T-cell (primary cell): ENCODE measurements at regions not wholly inside any gene's neighbourhood (a gene's known extent, or its start where the extent isn't known, plus 50 kb on each side); places are given as distances from the start of the nearest gene placed in this dataset.

Source experiments
- ATAC-seq, 4 experiments: fragments of 200-7000 bp in 3 of 4; fragments of 150-1000 bp in 1 of 4; cut with Tn5 transposase; replicated peaks in 1 of 4; 1 replicate in 3 of 4; 2 replicates in 1 of 4; pipeline ENCODE4 v1.10.0; 2021; ENCODE audit warnings: moderate library complexity in 3 of 4, mild to moderate bottlenecking in 2 of 4, moderate number of reproducible peaks in 1 of 4
- CTCF ChIA-PET, 2 donors: fragments of 300-600 bp; sonication (Branson Sonifier 250); formaldehyde crosslinking; loops; one replicate each; lab custom pipeline; 2022; ENCODE audit warnings: antibody characterized with exemption in 2 of 2; lab: Charles Lee
- POLR2A ChIA-PET, 2 donors: fragments of 300-600 bp; sonication (Branson Sonifier 250); formaldehyde crosslinking; loops; one replicate each; lab custom pipeline; 2022; ENCODE audit warnings: antibody characterized with exemption in 2 of 2; lab: Charles Lee
- DNase-seq, 35 experiments: peaks; one replicate each; pipeline versions ENCODE4 v3.0.0 to v3.0.0-alpha.2; 2013 to 2023
- H3K27ac ChIP-seq: one replicate; pipeline ENCODE4 v1.5.1; 2013; ENCODE audit warnings: low read length
- H3K27me3 ChIP-seq, 2 experiments: replicated peaks in 1 of 2; 1 replicate in 1 of 2; 2 replicates in 1 of 2; pipeline versions ENCODE4 v1.6.1 to v1.7.0; 2013; ENCODE audit warnings: low read length in 1 of 2, mixed read lengths in 1 of 2; ENCODE audit not compliant: control insufficient read depth in 2 of 2, insufficient read depth in 2 of 2; ENCODE audit errors: extremely low read depth in 1 of 2
- H3K36me3 ChIP-seq, 2 donors: 1 replicate in 1 of 2; 2 replicates in 1 of 2; pipeline versions ENCODE4 v1.6.1 to v1.7.0; 2013; ENCODE audit warnings: low read length in 1 of 2; ENCODE audit not compliant: control insufficient read depth in 2 of 2, insufficient read depth in 1 of 2; ENCODE audit errors: extremely low read depth in 1 of 2
- H3K4me1 ChIP-seq, 2 experiments: 1 replicate in 1 of 2; 2 replicates in 1 of 2; pipeline versions ENCODE4 v1.6.1 to v1.7.0; 2013; ENCODE audit warnings: low read length in 2 of 2, mixed read lengths in 1 of 2; ENCODE audit not compliant: insufficient read depth in 2 of 2, control insufficient read depth in 1 of 2; ENCODE audit errors: extremely low read depth in 1 of 2
- H3K4me3 ChIP-seq, 2 donors: 1 replicate in 1 of 2; 2 replicates in 1 of 2; pipeline versions ENCODE4 v1.5.1 to v1.7.0; 2013; ENCODE audit warnings: mild to moderate bottlenecking in 2 of 2, low read length in 1 of 2, moderate library complexity in 1 of 2; ENCODE audit not compliant: control insufficient read depth in 1 of 2; ENCODE audit errors: extremely low read depth in 1 of 2
- H3K9me3 ChIP-seq: 2 replicates; pipeline ENCODE4 v1.7.0; 2013
- H3K27ac Mint-ChIP-seq, 2 donors: one replicate each; pipeline ENCODE4 v1.8.0; 2020 to 2021; ENCODE audit warnings: mild to moderate bottlenecking in 2 of 2, mixed read lengths in 2 of 2
- H3K27me3 Mint-ChIP-seq, 2 donors: one replicate each; pipeline ENCODE4 v1.8.0; 2021 to 2022; ENCODE audit warnings: mixed read lengths in 2 of 2
- H3K36me3 Mint-ChIP-seq: one replicate; pipeline ENCODE4 v1.8.0; 2021; ENCODE audit warnings: mixed read lengths
- H3K4me1 Mint-ChIP-seq, 3 donors: one replicate each; pipeline ENCODE4 v1.8.0; 2020 to 2022; ENCODE audit warnings: mixed read lengths in 3 of 3, mild to moderate bottlenecking in 1 of 3
- H3K4me3 Mint-ChIP-seq, 3 donors: one replicate each; pipeline ENCODE4 v1.8.0; 2020 to 2022; ENCODE audit warnings: mild to moderate bottlenecking in 3 of 3, mixed read lengths in 3 of 3, moderate library complexity in 3 of 3
- H3K9me3 Mint-ChIP-seq, 3 donors: one replicate each; pipeline ENCODE4 v1.8.0; 2020 to 2022; ENCODE audit warnings: mixed read lengths in 3 of 3
- WGBS: methylation state at CpG from one replicate; pipeline ENCODE4 v1.1.5; 2013; ENCODE audit warnings: missing lambda C conversion rate; ENCODE audit not compliant: insufficient coverage; 5-methylcytosine and 5-hydroxymethylcytosine counted together

DNA sequence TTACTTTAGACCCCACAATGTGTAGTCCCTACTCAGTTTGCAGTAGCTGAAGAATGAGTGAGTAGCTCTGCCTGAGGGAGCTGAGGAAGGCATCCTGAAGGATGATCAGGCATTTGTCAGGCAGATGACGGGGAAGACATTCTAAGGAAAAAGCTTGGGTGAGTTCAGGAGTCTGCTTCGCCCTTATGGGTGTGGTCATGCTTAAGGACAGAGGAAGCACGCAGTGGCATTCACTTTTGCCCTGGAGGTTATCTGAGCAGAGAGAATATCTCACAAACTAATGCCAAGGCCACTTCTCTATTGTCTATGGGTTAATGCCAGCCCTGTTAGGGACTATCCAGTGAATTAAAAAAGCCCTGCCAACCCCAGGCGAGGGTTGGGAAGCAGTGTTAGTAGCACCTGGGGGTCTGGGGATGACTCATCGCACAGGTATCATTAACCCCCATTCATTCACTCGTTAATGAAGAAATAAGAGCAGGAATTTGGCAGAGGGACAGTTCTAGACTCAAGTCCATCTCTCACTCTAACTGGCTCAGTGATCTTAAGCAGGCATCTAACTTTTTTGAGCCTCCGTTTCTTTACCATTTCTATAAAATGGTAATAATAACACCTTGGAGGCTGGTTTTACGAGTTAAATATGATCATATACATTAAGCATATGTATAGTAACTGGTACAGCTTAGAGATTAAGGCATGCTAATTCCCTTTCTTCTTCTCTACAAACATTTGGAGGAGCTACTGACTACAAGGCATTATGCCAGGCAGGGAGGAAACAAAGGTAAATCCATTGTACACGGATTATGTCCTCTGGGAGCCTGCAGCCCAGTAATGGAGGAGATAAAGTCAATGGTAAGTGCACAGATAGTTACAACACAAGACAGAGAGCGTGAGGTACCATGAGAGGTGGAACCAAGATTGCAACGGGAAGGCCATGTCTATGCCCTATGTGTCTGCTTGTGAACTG lies 93.2 kb upstream of the AKIRIN2 start:
- ATAC-seq (no peak), DNase-seq (no peak)
- Mint-ChIP-seq H3K27ac (no peak overlapping the region), H3K4me1 (peaks cover 0 to 11% (median 8%) of the 10 kb centered on the region in 3 donors), H3K4me3 (no peak overlapping the region), H3K27me3 (peaks cover 0 to 5% of the 10 kb centered on the region in 2 donors), H3K36me3 (no peaks in the 10 kb centered on the region), H3K9me3 (no peaks in the 10 kb centered on the region)
- ChIA-PET CTCF (interaction anchor here in 1 of 2 donors (0.6 kb wide), 1 partner anchor 9 kb away, joined by 5 read pairs; no protein-coding TSS in a partner anchor), POLR2A (no interaction called here)
- Histone ChIP-seq H3K27ac (no peak overlapping the region), H3K4me1 (no peaks in the 10 kb centered on the region), H3K4me3 (no peak overlapping the region), H3K36me3 (no peaks in the 10 kb centered on the region), H3K27me3 (peaks cover 0 to 6% of the 10 kb centered on the region in 2 experiments), H3K9me3 (no peaks in the 10 kb centered on the region)
- 100% methylated on average over 4 of the region's 11 CpGs for WGBS

DNA sequence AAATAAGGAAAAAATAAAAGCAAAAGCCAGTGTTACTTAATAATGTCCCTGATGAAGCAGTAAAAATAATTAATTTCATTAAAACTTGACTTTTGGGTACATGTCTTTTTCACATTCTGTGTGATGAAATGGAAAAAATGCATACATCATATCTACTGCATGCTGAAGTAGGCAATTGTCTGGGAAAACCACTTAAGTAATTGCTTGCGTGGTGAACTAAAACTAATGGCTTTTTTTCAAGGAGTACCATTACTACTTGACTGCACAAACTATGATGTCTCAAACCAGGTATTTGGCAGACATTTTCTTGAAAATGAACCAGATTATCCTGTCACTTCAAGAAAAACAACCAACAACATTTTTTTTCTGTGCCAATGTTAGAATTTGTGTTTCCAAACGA lies 91.3 kb upstream of the AKIRIN2 start:
- CTCF ChIA-PET: no interaction called here
- Mint-ChIP-seq H3K27ac (no peak overlapping the region), H3K36me3 (no peaks in the 10 kb centered on the region), H3K4me1 (no peaks in the 10 kb centered on the region), H3K4me3 (no peak overlapping the region), H3K9me3 (no peaks in the 10 kb centered on the region), H3K27me3 (peaks cover 0 to 11% of the 10 kb centered on the region in 2 donors)
- 100% methylated on average over 1 of the region's 2 CpGs for WGBS
- no peak overlapping the region for H3K27ac ChIP-seq
- no peaks in the 10 kb centered on the region for H3K36me3 ChIP-seq
- H3K9me3 ChIP-seq: no peaks in the 10 kb centered on the region
- H3K4me3 ChIP-seq: no peak overlapping the region
- no peak for DNase-seq
- H3K4me1 ChIP-seq: no peaks in the 10 kb centered on the region
- H3K27me3 ChIP-seq: peaks cover 0 to 6% of the 10 kb centered on the region in 2 experiments
- POLR2A ChIA-PET: no interaction called here
- ATAC-seq: no peak

DNA sequence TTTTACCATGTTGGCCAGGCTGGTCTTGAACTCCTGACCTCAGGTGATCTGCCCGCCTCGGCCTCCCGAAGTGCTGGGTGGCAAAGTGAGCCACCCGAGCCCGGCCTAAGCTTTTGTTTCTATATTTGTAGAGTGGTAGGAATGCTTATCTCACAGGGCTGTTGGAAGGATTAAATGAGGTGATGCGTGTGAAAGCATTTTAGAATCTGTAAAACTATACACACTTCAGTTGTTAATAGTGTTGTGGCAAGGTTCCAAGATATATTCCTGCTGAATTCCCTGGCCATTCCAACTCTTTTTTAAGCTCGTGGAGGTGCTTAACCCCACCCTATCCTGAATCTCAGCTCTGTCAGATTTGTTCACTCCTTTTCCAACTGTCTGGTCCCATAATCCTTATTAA lies 89.9 kb upstream of the AKIRIN2 start:
- Histone ChIP-seq H3K4me1 (no peaks in the 10 kb centered on the region), H3K4me3 (no peak overlapping the region), H3K36me3 (no peaks in the 10 kb centered on the region), H3K27me3 (peaks cover 0 to 6% of the 10 kb centered on the region in 2 experiments), H3K27ac (no peak overlapping the region), H3K9me3 (no peaks in the 10 kb centered on the region)
- WGBS: 91% methylated on average over 4 of the region's 7 CpGs
- Mint-ChIP-seq H3K4me1 (no peaks in the 10 kb centered on the region), H3K27me3 (peaks cover 0 to 11% of the 10 kb centered on the region in 2 donors), H3K36me3 (no peaks in the 10 kb centered on the region), H3K4me3 (no peak overlapping the region), H3K9me3 (no peaks in the 10 kb centered on the region), H3K27ac (no peak overlapping the region)
- ATAC-seq (no peak), DNase-seq (no peak)
- ChIA-PET POLR2A (interaction anchor here in 1 of 2 donors (0.6 to 0.7 kb wide), 3 partner anchors 92 to 815 kb away, joined by 3 to 4 read pairs (median 4); no protein-coding TSS in a partner anchor), CTCF (no interaction called here)

DNA sequence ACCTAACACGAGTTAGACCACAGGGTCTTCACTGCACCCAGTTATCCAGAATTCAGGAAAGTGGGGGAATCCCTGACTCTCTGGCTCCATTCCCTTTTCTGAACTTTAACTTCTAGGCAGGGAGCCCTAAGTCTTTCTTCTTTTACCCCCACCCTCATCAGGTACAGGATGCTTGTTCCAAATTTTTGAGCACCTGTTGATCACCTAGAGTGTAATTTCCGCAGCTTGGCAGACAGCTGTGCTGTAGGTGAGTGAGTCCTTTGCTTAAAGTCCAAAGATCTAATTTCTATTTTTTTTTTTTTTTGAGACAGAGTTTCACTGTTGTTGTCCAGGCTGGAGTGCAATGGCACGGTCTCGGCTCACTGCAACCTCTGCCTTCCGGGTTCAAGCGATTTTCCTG lies 89.5 kb upstream of the AKIRIN2 start:
- Mint-ChIP-seq H3K4me3 (no peak overlapping the region), H3K9me3 (no peaks in the 10 kb centered on the region), H3K36me3 (no peaks in the 10 kb centered on the region), H3K4me1 (no peaks in the 10 kb centered on the region), H3K27ac (no peak overlapping the region), H3K27me3 (peaks cover 0 to 11% of the 10 kb centered on the region in 2 donors)
- ChIA-PET CTCF (no interaction called here), POLR2A (interaction anchor here in 1 of 2 donors (0.6 to 0.7 kb wide), 2 partner anchors 92 to 815 kb away, joined by 3 to 4 read pairs; no protein-coding TSS in a partner anchor)
- no CpG with 5 or more reads among the region's 6 CpGs for WGBS
- Histone ChIP-seq H3K36me3 (no peaks in the 10 kb centered on the region), H3K9me3 (no peaks in the 10 kb centered on the region), H3K4me3 (no peak overlapping the region), H3K4me1 (no peaks in the 10 kb centered on the region), H3K27ac (no peak overlapping the region), H3K27me3 (peaks cover 0 to 4% of the 10 kb centered on the region in 2 experiments)
- DNase-seq: no peak
- no peak for ATAC-seq

DNA sequence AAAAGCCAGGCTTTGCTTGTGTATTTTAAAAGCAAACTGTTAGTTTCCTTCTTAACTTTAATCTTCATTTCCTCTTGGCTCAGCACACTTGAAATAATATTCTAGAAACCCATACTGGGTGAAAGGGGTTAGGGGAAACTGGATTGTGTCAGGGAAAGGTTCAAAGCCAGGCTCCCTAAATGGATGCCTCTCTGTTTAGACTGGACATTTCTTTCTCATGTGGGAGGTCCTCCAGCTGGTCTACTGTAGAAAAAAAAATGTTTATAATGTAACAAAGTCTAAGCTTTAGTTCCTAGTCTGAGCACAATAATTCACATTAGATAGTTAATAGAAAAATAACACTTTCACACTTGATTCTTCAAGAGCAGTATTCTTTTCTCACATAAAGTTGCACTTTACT lies 89.0 kb upstream of the AKIRIN2 start:
- ChIA-PET CTCF (no interaction called here), POLR2A (interaction anchor here in 1 of 2 donors (0.6 kb wide), 1 partner anchor 91 kb away, joined by 4 read pairs; no protein-coding TSS in a partner anchor)
- Histone ChIP-seq H3K4me1 (no peaks in the 10 kb centered on the region), H3K4me3 (no peak overlapping the region), H3K27ac (no peak overlapping the region), H3K9me3 (no peaks in the 10 kb centered on the region), H3K36me3 (no peaks in the 10 kb centered on the region), H3K27me3 (peaks cover 0 to 3% of the 10 kb centered on the region in 2 experiments)
- no peak overlapping the region for H3K4me3 Mint-ChIP-seq
- ATAC-seq (no peak), DNase-seq (no peak)
- no peak overlapping the region for H3K27ac Mint-ChIP-seq
- H3K36me3 Mint-ChIP-seq: no peaks in the 10 kb centered on the region
- no peaks in the 10 kb centered on the region for H3K4me1 Mint-ChIP-seq
- H3K27me3 Mint-ChIP-seq: peaks cover 0 to 11% of the 10 kb centered on the region in 2 donors
- no peaks in the 10 kb centered on the region for H3K9me3 Mint-ChIP-seq

DNA sequence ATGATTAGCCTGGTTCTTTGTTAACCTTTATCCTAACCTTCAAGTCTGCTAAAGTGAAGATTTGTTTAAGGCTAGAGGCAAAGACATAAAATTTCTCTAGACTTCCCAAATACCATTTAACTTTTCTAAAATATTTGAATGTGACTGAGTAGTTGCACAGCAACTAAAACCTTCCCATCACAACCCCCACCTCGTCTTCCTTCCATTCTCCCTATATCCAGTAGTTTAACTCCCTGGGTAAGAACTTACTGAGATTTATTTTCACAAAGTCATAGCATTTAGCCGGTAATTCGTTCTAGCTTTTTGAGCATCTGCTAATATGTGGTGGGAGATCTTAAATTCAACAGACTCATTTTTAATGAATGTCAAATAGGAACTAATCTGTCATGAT lies 87.9 kb upstream of the AKIRIN2 start:
- DNase-seq (no peak), ATAC-seq (no peak)
- no CpG with 5 or more reads among the region's 3 CpGs for WGBS
- H3K36me3 ChIP-seq: no peaks in the 10 kb centered on the region
- no peaks in the 10 kb centered on the region for H3K4me1 Mint-ChIP-seq
- H3K4me3 Mint-ChIP-seq: no peak overlapping the region
- H3K9me3 ChIP-seq: no peaks in the 10 kb centered on the region
- no peaks in the 10 kb centered on the region for H3K4me1 ChIP-seq
- H3K27ac ChIP-seq: no peak overlapping the region
- no peak overlapping the region for H3K4me3 ChIP-seq
- peaks cover 0 to 6% of the 10 kb centered on the region in 2 donors for H3K27me3 Mint-ChIP-seq
- ChIA-PET CTCF (no interaction called here), POLR2A (no interaction called here)
- no peak overlapping the region for H3K27ac Mint-ChIP-seq
- H3K27me3 ChIP-seq: peaks cover 0 to 3% of the 10 kb centered on the region in 2 experiments
- no peaks in the 10 kb centered on the region for H3K36me3 Mint-ChIP-seq
- H3K9me3 Mint-ChIP-seq: no peaks in the 10 kb centered on the region
